Endothelial cell of umbilical vein (primary cell): ENCODE measurements at regions not wholly inside any gene's neighbourhood (a gene's known extent, or its start where the extent isn't known, plus 50 kb on each side); places are given as distances from the start of the nearest gene placed in this dataset.

ENCODE experiments used
- BruUV-seq: library from RNA; stranded (reverse); fragments of 400-500 nt; replicated peaks from 2 replicates; lab custom pipeline; 2021; lab: Mats Ljungman, UMichigan
- CTCF ChIA-PET: fragments of 300-600, 350-600 bp; sonication (Branson Sonifier 250); formaldehyde crosslinking; loops from one replicate; lab custom pipeline; 2021; ENCODE audit warnings: antibody characterized with exemption, inconsistent platforms; lab: Charles Lee
- POLR2A ChIA-PET: fragments of 300-600, 350-600 bp; sonication (Branson Sonifier 250); formaldehyde crosslinking; loops from one replicate; lab custom pipeline; 2021; ENCODE audit warnings: antibody characterized with exemption, inconsistent platforms; lab: Charles Lee
- DNase-seq: peaks from one replicate; pipeline ENCODE4 v3.0.0-alpha.2; 2011; ENCODE audit warnings: low read depth, low spot score
- FAIRE-seq: peaks from 2 replicates; lab custom pipeline; 2011; peaks lifted over from hg19 to GRCh38; lab: Jason Lieb, UNC
- H2AFZ ChIP-seq: 2 replicates; pipeline ENCODE4 v1.6.0; 2012; ENCODE audit warnings: low read depth, low read length, control low read depth, inconsistent platforms
- H3K27ac ChIP-seq: 2 replicates; pipeline ENCODE4 v1.5.1; 2011; ENCODE audit warnings: low read depth, mild to moderate bottlenecking, control low read depth, low read length, moderate library complexity; ENCODE audit not compliant: insufficient read depth
- H3K27me3 ChIP-seq, 2 experiments: 2 replicates each; pipeline versions ENCODE4 v1.6.0 to v1.6.1; 2011; ENCODE audit warnings: low read length in 2 of 2, mixed read lengths in 1 of 2; ENCODE audit not compliant: control insufficient read depth in 2 of 2, insufficient read depth in 2 of 2
- H3K36me3 ChIP-seq, 2 experiments: 2 replicates in 1 of 2; 3 replicates in 1 of 2; pipeline ENCODE4 v1.5.1; 2011; ENCODE audit warnings: low read length in 2 of 2, mild to moderate bottlenecking in 1 of 2, moderate library complexity in 1 of 2; ENCODE audit not compliant: control insufficient read depth in 2 of 2, insufficient read depth in 2 of 2; ENCODE audit errors: extremely low read depth in 1 of 2
- H3K4me1 ChIP-seq: 3 replicates; pipeline ENCODE4 v1.5.1; 2011; ENCODE audit warnings: mild to moderate bottlenecking, low read length; ENCODE audit not compliant: control insufficient read depth, insufficient read depth; ENCODE audit errors: extremely low read depth
- H3K4me2 ChIP-seq: 2 replicates; pipeline ENCODE4 v1.6.1; 2011; ENCODE audit warnings: low read length, control low read depth, mixed read lengths; ENCODE audit not compliant: insufficient read depth
- H3K4me3 ChIP-seq, 3 experiments: fragments of 200-600 bp in 1 of 3; sonication (generic), shearing (Covaris generic) in 1 of 3; replicated peaks in 1 of 3; 2 replicates each; pipeline ENCODE4 v1.5.1; 2011 to 2016; ENCODE audit warnings: control low read depth in 3 of 3, low read length in 3 of 3, mild to moderate bottlenecking in 2 of 3, inconsistent platforms in 1 of 3, low read depth in 1 of 3, moderate library complexity in 1 of 3; ENCODE audit not compliant: insufficient read depth in 1 of 3
- H3K79me2 ChIP-seq: 2 replicates; pipeline ENCODE4 v1.6.0; 2012; ENCODE audit warnings: low read length, inconsistent platforms; ENCODE audit not compliant: control insufficient read depth, insufficient read depth
- H3K9ac ChIP-seq: replicated peaks from 2 replicates; pipeline ENCODE3; 2011; ENCODE audit warnings: low read length, control low read depth; ENCODE audit not compliant: insufficient read depth; ENCODE audit errors: extremely low read depth
- H3K9me1 ChIP-seq: replicated peaks from 3 replicates; pipeline ENCODE4 v1.6.0; 2011; ENCODE audit warnings: mild to moderate bottlenecking, low read length; ENCODE audit not compliant: control insufficient read depth, insufficient read depth; ENCODE audit errors: extremely low read depth
- H3K9me3 ChIP-seq: replicated peaks from 2 replicates; pipeline ENCODE4 v1.5.1; 2012; ENCODE audit warnings: low read length, inconsistent platforms; ENCODE audit not compliant: control insufficient read depth, insufficient read depth
- H4K20me1 ChIP-seq: replicated peaks from 2 replicates; pipeline ENCODE3; 2011; ENCODE audit warnings: mild to moderate bottlenecking, low read length; ENCODE audit not compliant: control insufficient read depth, insufficient read depth; ENCODE audit errors: extremely low read depth
- CTCF ChIP-seq, 2 donors: IDR thresholded peaks; 1 replicate in 1 of 2; 2 replicates in 1 of 2; pipeline ENCODE4 v1.5.1; 2011; ENCODE audit warnings: low read length in 2 of 2, mild to moderate bottlenecking in 2 of 2, moderate library complexity in 2 of 2, control low read depth in 1 of 2, inconsistent platforms in 1 of 2, low read depth in 1 of 2; ENCODE audit not compliant: insufficient read depth in 1 of 2; ENCODE audit errors: extremely low read depth in 1 of 2
- EZH2 ChIP-seq: IDR thresholded peaks from 2 replicates; pipeline ENCODE4 v1.6.1; 2012; ENCODE audit warnings: borderline replicate concordance, low read depth, mild to moderate bottlenecking, moderate library complexity, low read length, inconsistent platforms; ENCODE audit not compliant: severe bottlenecking
- FOS ChIP-seq: IDR thresholded peaks from 2 replicates; pipeline ENCODE4 v1.6.1; 2011; ENCODE audit warnings: mild to moderate bottlenecking, low read length, moderate library complexity, borderline replicate concordance; ENCODE audit not compliant: insufficient read depth
- GATA2 ChIP-seq: IDR thresholded peaks from 2 replicates; pipeline ENCODE4 v1.7.0; 2011; ENCODE audit warnings: low read depth, mild to moderate bottlenecking, moderate library complexity, mixed read lengths, low read length; ENCODE audit not compliant: insufficient read length, insufficient read depth
- JUN ChIP-seq: IDR thresholded peaks from 2 replicates; pipeline ENCODE4 v1.6.1; 2011; ENCODE audit warnings: borderline replicate concordance, low read depth; ENCODE audit not compliant: insufficient read length, insufficient read depth
- MYC ChIP-seq: IDR thresholded peaks from one replicate; pipeline ENCODE4 v1.6.1; 2011; ENCODE audit warnings: mild to moderate bottlenecking, low read depth, low read length
- POLR2A ChIP-seq: IDR thresholded peaks from 2 replicates; pipeline ENCODE4 v1.6.1; 2012; ENCODE audit warnings: low read depth, mild to moderate bottlenecking, control low read depth, low read length
- POLR2AphosphoS5 ChIP-seq: IDR thresholded peaks from 2 replicates; pipeline ENCODE4 v1.6.1; 2012; ENCODE audit warnings: low read depth, mild to moderate bottlenecking, control low read depth, low read length, moderate library complexity; ENCODE audit not compliant: insufficient read depth
- dilution Hi-C: fragments of 300-500 bp; cut with MboI; formaldehyde crosslinking; loops from one replicate; pipeline ENCODE4 v1.15.0; 2019; ENCODE audit warnings: low sequenced_read_pairs; ENCODE audit not compliant: extremely low pct_ligation_motif_present
- intact Hi-C: fragments of 100-400 bp; cut with micrococcal nuclease; formaldehyde crosslinking; loops from one replicate; pipeline ENCODE4 v1.10.0; 2022
- TF ChIP-seq, protein P1 (sequence below): IDR thresholded peaks from 2 replicates; pipeline ENCODE4 v1.6.1; 2011; ENCODE audit not compliant: insufficient read depth, insufficient read length

DNA sequence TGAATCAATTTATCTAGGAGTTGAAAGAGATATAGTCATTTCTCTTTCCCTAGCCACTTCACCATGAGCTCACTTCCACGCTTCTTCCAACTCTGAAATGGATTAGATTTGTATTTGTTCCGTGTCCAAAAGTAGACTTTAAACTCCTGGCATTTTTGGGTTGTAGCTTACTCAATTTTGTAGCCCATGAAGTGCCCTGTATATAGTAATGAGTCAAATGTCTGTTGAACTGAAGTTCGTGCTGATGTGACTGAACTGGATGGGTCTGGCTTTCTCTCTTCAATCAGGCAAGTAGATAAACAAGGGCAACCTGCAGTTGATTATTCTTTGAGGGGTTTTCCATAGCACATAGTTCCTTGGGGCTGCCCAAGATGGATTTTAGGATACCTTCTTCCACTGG lies 450.6 kb downstream of the SH2D1A start:
- H3K4me3 ChIP-seq: no peak overlapping the region
- no peaks in the 10 kb centered on the region for H3K9me1 ChIP-seq
- H3K27ac ChIP-seq: no peak overlapping the region
- FAIRE-seq: no peak
- H3K4me2 ChIP-seq: no peak overlapping the region
- H3K4me1 ChIP-seq: no peaks in the 10 kb centered on the region
- intact Hi-C loops (no loop called here), dilution Hi-C loops (no loop called here)
- H3K9ac ChIP-seq: no peak overlapping the region
- H4K20me1 ChIP-seq: no peaks in the 10 kb centered on the region
- no peaks in the 10 kb centered on the region for H3K27me3 ChIP-seq
- H3K79me2 ChIP-seq: no peaks in the 10 kb centered on the region
- no peak for TF ChIP-seq CTCF (IDR thresholded peaks at IDR 0.05; ENCODE audit: extremely low read depth in 1 of 2, insufficient read depth in 1 of 2, low read depth in 1 of 2, low read length in 2 of 2)
- TF ChIP-seq GATA2: no peak
- TF ChIP-seq POLR2AphosphoS5: no peak
- TF ChIP-seq FOS: no peak
- TF ChIP-seq, protein P1, sequence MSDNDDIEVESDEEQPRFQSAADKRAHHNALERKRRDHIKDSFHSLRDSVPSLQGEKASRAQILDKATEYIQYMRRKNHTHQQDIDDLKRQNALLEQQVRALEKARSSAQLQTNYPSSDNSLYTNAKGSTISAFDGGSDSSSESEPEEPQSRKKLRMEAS: no peak
- TF ChIP-seq EZH2: no peak
- TF ChIP-seq MYC: no peak
- no peak for TF ChIP-seq JUN
- no peak for TF ChIP-seq POLR2A
- H2AFZ ChIP-seq: no peak overlapping the region
- no peaks in the 10 kb centered on the region for H3K9me3 ChIP-seq
- ChIA-PET POLR2A (no interaction called here), CTCF (no interaction called here)
- no TSS peak for BruUV-seq
- DNase-seq: no peak
- no peaks in the 10 kb centered on the region for H3K36me3 ChIP-seq
